ENCODE measurements at regions not wholly inside any gene's neighbourhood (a gene's known extent, or its start where the extent isn't known, plus 50 kb on each side); places are given as distances from the start of the nearest gene placed in this dataset.

- H3K36me3 Mint-ChIP-seq (ENCODE audit: insufficient read depth, unreplicated experiment) = no peaks in the 10 kb centered on the region
- no peak for DNase-seq (ENCODE audit: unreplicated experiment)
- TF ChIP-seq CTCF (IDR thresholded peaks at IDR 0.05; ENCODE audit: unreplicated experiment) = no peak
- no TSS peak for BruUV-seq (replicated peaks)
- H3K4me3 Mint-ChIP-seq (ENCODE audit: unreplicated experiment) = no peak overlapping the region
- H3K4me1 Mint-ChIP-seq (ENCODE audit: insufficient read depth, unreplicated experiment) = no peaks in the 10 kb centered on the region
- no peaks in the 10 kb centered on the region for H3K27me3 Mint-ChIP-seq (ENCODE audit: insufficient read depth, unreplicated experiment)
- POLR2A ChIA-PET = interaction anchor here (0.7 to 1.0 kb wide), 2 partner anchors 164 to 404 kb away, joined by 3 read pairs; no protein-coding TSS in a partner anchor
- CTCF ChIA-PET = interaction anchor here (0.5 kb wide), 1 partner anchor 1378 kb away, joined by 3 read pairs; no protein-coding TSS in a partner anchor
- H3K9me3 Mint-ChIP-seq (ENCODE audit: unreplicated experiment) = no peaks in the 10 kb centered on the region
- intact Hi-C loops (cut with micrococcal nuclease) = no loop called here
- H3K27ac Mint-ChIP-seq (ENCODE audit: low read depth, unreplicated experiment) = no peak overlapping the region
Measured at GRCh38 chr11:107140983-107141382, 122.7 kb upstream of the GUCY1A2 start.

GRCh38 chr11:107139396-107139795 lies 121.1 kb upstream of the GUCY1A2 start:
- no peaks in the 10 kb centered on the region for H3K36me3 Mint-ChIP-seq (ENCODE audit: insufficient read depth, unreplicated experiment)
- ChIA-PET CTCF (no interaction called here), POLR2A (interaction anchor here (0.7 kb wide), 1 partner anchor 226 kb away, joined by 5 read pairs; no protein-coding TSS in a partner anchor)
- H3K27ac Mint-ChIP-seq (ENCODE audit: low read depth, unreplicated experiment) = no peak overlapping the region
- no peak for TF ChIP-seq CTCF (IDR thresholded peaks at IDR 0.05; ENCODE audit: unreplicated experiment)
- H3K4me1 Mint-ChIP-seq (ENCODE audit: insufficient read depth, unreplicated experiment) = no peaks in the 10 kb centered on the region
- DNase-seq (ENCODE audit: unreplicated experiment) = no peak
- no peak overlapping the region for H3K4me3 Mint-ChIP-seq (ENCODE audit: unreplicated experiment)
- H3K27me3 Mint-ChIP-seq (ENCODE audit: insufficient read depth, unreplicated experiment) = no peaks in the 10 kb centered on the region
- intact Hi-C loops (cut with micrococcal nuclease) = no loop called here
- no peaks in the 10 kb centered on the region for H3K9me3 Mint-ChIP-seq (ENCODE audit: unreplicated experiment)
- BruUV-seq (replicated peaks) = no TSS peak

- H3K4me1 Mint-ChIP-seq (ENCODE audit: insufficient read depth, unreplicated experiment) = no peaks in the 10 kb centered on the region
- no TSS peak for BruUV-seq (replicated peaks)
- H3K36me3 Mint-ChIP-seq (ENCODE audit: insufficient read depth, unreplicated experiment) = no peaks in the 10 kb centered on the region
- intact Hi-C loops (cut with micrococcal nuclease) = no loop called here
- H3K27ac Mint-ChIP-seq (ENCODE audit: low read depth, unreplicated experiment) = no peak overlapping the region
- no peak for DNase-seq (ENCODE audit: unreplicated experiment)
- CTCF ChIA-PET = no interaction called here
- no peak for TF ChIP-seq CTCF (IDR thresholded peaks at IDR 0.05; ENCODE audit: unreplicated experiment)
- H3K4me3 Mint-ChIP-seq (ENCODE audit: unreplicated experiment) = no peak overlapping the region
- POLR2A ChIA-PET = no interaction called here
- H3K9me3 Mint-ChIP-seq (ENCODE audit: unreplicated experiment) = no peaks in the 10 kb centered on the region
- no peaks in the 10 kb centered on the region for H3K27me3 Mint-ChIP-seq (ENCODE audit: insufficient read depth, unreplicated experiment)
Measured at GRCh38 chr11:107136892-107137291, 118.6 kb upstream of the GUCY1A2 start.

GRCh38 chr11:107131756-107132155 lies 113.5 kb upstream of the GUCY1A2 start:
- DNase-seq (ENCODE audit: unreplicated experiment) = no peak
- no peak for TF ChIP-seq CTCF (IDR thresholded peaks at IDR 0.05; ENCODE audit: unreplicated experiment)
- no peaks in the 10 kb centered on the region for H3K9me3 Mint-ChIP-seq (ENCODE audit: unreplicated experiment)
- no peaks in the 10 kb centered on the region for H3K4me1 Mint-ChIP-seq (ENCODE audit: insufficient read depth, unreplicated experiment)
- H3K27me3 Mint-ChIP-seq (ENCODE audit: insufficient read depth, unreplicated experiment) = no peaks in the 10 kb centered on the region
- no peak overlapping the region for H3K27ac Mint-ChIP-seq (ENCODE audit: low read depth, unreplicated experiment)
- ChIA-PET POLR2A (interaction anchor here (0.5 kb wide), 1 partner anchor 48 kb away, joined by 5 read pairs; no protein-coding TSS in a partner anchor), CTCF (no interaction called here)
- no TSS peak for BruUV-seq (replicated peaks)
- intact Hi-C loops (cut with micrococcal nuclease) = no loop called here
- no peaks in the 10 kb centered on the region for H3K36me3 Mint-ChIP-seq (ENCODE audit: insufficient read depth, unreplicated experiment)
- H3K4me3 Mint-ChIP-seq (ENCODE audit: unreplicated experiment) = no peak overlapping the region
